ENCODE measurements at regions not wholly inside any gene's neighbourhood (a gene's known extent, or its start where the extent isn't known, plus 50 kb on each side); places are given as distances from the start of the nearest gene placed in this dataset.

DNA sequence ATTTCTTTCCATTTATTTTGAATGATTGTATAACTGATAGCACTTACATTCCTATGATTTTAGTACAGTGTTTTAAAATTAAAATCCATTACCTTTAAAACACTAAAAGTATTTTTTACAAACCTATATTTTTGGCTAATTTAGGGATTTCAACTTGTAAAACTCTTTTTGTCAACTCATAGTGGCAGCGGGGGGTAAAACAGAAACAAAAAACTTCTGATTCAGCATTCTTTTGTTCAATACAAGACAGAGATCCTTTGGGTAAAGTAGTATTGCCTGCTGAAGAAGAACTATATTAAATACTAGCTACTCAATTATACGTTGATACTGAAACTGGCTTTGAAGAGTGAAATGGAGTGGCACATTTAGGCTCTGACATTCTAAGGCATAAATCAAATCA is 437.4 kb upstream of the CDH19 start:
- DNase-seq (ENCODE audit: low read depth in 2 of 2, low spot score in 1 of 2): no peak

DNA sequence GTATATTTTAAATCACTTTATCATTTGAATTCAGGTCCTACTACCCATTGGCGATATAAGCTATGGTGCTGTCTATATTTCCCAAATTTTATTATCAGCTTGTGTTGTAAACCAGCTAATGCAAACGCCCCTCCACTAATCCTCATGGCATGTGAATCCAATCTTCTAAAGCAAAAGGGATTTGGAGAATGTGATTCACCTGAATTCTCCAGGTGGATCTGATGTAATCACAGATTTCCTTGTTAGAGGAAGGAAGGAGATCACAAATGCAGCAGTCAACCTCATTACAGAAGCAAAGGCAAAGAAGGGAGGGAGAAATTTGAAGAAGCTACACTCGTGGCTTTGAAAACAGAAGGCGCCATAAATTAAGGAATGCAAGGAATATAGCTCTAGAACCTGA is 431.1 kb upstream of the CDH19 start:
- DNase-seq (ENCODE audit: low read depth in 2 of 2, low spot score in 1 of 2): no peak

GRCh38 chr18:67023059-67023458 is 419.2 kb upstream of the CDH19 start:
- no peak for DNase-seq (ENCODE audit: low read depth in 2 of 2, low spot score in 1 of 2)

GRCh38 chr18:67010919-67011318 is 407.0 kb upstream of the CDH19 start:
- DNase-seq (ENCODE audit: low read depth in 2 of 2, low spot score in 1 of 2): no peak

DNA sequence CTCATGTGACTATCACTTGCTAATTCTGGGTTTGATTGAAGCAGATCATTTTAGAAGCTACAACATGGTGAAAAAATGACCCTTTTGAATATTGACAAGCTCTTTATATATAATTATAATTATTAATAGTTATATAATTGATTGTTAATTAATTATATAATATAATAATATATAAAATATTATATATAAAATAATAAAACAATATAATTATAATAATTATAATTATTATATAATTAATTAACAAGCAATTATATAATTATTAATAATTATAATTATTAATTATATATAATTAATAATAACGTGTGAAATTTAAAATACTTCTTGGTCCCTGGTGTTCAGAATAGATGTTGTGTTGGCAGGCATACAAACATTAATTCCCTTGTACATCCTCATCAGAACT is 404.1 kb upstream of the CDH19 start:
- no peak for DNase-seq (ENCODE audit: low read depth in 2 of 2, low spot score in 1 of 2)

DNA sequence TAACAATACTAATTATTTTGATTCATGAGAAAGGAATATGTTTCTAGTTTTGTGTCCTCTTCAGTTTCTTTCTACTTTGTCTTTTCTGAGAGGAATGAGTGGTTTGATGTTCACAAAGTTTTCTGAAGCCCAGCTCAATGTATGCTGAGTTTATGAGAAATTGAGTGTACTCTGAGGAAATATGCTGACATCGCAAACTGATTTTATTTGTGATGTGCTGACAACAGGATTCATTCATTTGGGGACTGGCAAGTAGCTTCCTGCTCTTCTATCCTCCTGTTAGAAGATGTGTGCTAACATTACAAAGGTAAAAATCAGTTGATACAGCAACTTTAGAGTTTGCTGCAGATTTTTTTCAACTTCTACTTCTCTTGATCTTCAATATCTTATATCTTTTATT is 403.2 kb upstream of the CDH19 start:
- DNase-seq (ENCODE audit: low read depth in 2 of 2, low spot score in 1 of 2): no peak

DNA sequence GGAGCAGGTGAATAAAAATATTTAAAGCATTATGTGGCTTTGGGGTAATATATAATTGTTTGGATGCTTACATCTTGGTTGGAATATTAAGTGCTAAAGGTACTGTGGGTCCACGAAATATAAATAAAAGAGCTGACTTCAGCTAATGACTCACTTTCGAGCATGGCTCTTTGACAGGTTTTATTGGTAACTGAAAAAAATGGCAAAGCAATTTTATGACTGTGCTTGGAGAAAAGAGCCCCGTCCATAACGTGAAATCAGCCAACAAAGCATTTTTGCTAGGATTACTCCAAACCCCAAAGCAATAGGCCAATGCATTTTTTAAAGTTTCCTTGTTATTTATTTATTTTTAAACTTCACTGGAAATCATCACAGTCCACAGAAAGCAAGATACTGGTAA is 397.2 kb upstream of the CDH19 start:
- DNase-seq (ENCODE audit: low read depth in 2 of 2, low spot score in 1 of 2): no peak

DNA sequence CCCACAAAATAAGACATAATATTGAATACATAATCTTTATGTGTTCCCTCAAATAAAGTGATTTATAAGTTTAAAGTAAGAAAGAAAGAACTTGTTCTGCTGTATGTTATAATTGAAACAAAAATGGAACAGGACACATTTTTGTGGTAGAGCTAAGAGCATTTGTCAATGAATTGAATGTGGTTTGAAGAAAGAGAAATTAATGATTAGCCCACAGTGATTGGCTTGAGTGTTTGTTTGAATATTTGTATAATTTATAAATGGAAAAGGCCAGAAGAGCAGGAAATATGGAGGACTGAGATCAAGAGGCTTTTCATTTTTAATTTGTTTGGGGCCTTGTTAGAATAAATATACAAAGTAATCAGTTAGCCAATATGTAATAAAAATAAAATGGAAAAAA is 395.1 kb upstream of the CDH19 start:
- DNase-seq (ENCODE audit: low read depth in 2 of 2, low spot score in 1 of 2): no peak

DNA sequence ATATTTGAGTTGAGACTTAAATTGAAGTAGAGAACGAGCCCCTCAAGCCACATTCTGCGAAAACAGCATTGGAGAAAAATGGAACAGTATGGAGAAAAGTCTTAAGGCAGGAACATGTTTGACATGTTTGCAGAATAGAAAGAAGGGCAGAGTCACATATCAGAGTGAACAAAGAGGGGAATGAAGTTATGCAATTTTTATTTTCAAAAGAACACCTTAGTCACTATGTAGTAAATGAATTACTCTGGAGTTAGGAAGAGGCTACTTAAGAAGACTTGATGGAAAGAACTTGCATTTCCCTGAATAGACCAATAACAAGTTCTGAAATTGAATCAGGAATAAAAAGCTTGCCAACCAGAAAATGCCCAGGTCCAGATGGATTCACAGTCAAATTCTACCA is 391.4 kb upstream of the CDH19 start:
- DNase-seq (ENCODE audit: low read depth in 2 of 2, low spot score in 1 of 2): no peak

DNA sequence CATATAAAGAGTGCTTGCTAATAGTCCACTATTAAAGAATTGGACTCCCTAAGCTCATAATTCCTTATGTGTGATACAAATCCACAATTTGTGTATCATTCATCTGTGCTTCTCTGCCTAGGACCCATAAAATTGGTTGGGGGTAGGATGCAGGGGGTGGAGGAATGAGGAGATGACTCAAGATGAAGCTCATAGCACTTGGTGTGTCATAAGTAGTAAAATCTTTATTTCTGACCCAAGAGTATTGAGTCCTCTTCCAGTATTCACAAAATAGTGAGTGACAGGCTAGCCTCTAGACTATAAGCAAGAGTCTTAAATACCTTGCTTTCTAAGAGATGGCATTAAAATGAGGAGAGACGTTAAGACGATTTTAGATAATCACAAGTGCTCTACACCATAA is 390.9 kb upstream of the CDH19 start:
- DNase-seq (ENCODE audit: low read depth in 2 of 2, low spot score in 1 of 2): no peak

DNA sequence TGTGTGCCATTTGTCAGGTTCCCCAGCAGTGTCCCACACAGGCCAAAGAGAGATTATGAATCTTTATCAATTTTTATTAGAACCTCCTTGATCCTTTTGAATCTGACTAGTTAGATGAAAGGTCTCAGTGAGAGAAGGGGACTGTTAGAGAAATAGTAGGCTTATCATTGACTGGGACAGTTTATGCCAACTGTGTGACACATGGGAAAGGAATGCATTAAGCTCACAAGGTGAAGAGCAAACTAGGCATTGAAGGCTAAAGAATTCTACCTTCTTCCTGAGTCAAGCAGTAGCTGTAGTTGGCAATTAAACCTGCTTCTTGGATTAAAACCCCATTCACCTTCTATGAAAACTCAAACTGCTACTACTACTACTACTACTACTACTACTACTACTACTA is 389.6 kb upstream of the CDH19 start:
- DNase-seq (ENCODE audit: low read depth in 2 of 2, low spot score in 1 of 2): no peak

- no peak for DNase-seq (ENCODE audit: low read depth in 2 of 2, low spot score in 1 of 2)
Measured at GRCh38 chr18:66990909-66991308, 387.0 kb upstream of the CDH19 start.

DNA sequence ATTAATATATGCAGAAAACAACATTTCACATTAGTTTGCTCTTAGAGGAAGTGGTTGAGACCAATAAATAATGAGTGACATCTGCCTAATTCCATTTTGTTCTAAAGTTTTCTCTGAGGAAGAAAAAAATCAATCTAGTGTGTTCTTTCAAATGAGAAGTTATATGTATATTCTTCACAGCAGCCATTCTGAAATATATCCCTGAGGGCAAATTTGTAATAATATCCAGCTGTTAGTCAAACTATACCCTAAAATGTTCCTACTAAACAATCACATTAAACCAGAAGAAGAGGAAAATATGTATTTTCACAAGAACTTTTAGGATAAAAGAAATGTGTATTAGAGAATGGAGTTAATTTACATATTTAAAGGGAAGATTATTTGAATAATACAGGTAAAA is 375.1 kb upstream of the CDH19 start:
- no peak for DNase-seq (ENCODE audit: low read depth in 2 of 2, low spot score in 1 of 2)

GRCh38 chr18:66972681-66973080 is 368.8 kb upstream of the CDH19 start:
- no peak for DNase-seq (ENCODE audit: low read depth in 2 of 2, low spot score in 1 of 2)

- DNase-seq (ENCODE audit: low read depth in 2 of 2, low spot score in 1 of 2): no peak
Measured at GRCh38 chr18:66971960-66972359, 368.1 kb upstream of the CDH19 start.

- no peak for DNase-seq (ENCODE audit: low read depth in 2 of 2, low spot score in 1 of 2)
Measured at GRCh38 chr18:66966171-66966570, 362.3 kb upstream of the CDH19 start.

DNA sequence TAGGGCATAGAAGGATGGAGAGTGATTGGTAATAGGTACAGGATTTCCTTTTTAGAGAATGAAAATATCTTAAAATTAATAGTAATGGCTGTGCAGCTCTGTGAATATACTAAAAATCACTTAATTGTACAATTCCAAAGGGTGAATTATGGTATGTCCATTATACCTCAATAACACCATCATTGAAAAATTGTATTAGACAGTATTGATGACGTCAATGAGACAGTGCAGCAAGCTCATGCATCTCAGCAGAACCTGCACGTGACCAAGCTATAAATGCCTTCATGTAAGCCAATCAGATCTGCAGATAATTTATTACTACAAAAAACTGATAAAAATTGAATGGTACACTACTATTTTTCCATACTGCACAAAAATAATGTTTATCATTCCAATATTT is 354.4 kb upstream of the CDH19 start:
- no peak for DNase-seq (ENCODE audit: low read depth in 2 of 2, low spot score in 1 of 2)

DNA sequence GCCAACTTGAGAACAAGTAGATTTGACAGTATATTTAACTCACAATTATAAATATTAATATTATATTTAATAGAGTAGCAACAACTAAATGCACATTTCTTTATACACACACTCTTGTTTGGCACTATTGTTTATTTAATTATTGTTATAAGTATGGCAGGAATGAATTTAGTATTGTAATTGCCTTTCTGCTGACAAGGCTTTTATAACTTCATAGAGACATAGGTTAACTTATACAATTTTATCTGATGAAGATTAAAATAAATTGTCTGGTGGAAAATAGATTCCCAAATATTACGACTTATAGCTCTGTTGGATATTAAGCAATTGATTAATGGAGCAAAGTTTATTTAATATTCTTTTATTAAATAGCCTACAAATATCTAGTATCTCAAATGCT is 347.9 kb upstream of the CDH19 start:
- DNase-seq (ENCODE audit: low read depth in 2 of 2, low spot score in 1 of 2): no peak

GRCh38 chr18:66949419-66949818 is 345.5 kb upstream of the CDH19 start:
- DNase-seq (ENCODE audit: low read depth in 2 of 2, low spot score in 1 of 2): no peak

- no peak for DNase-seq (ENCODE audit: low read depth in 2 of 2, low spot score in 1 of 2)
Measured at GRCh38 chr18:66937546-66937945, 333.7 kb upstream of the CDH19 start.

DNA sequence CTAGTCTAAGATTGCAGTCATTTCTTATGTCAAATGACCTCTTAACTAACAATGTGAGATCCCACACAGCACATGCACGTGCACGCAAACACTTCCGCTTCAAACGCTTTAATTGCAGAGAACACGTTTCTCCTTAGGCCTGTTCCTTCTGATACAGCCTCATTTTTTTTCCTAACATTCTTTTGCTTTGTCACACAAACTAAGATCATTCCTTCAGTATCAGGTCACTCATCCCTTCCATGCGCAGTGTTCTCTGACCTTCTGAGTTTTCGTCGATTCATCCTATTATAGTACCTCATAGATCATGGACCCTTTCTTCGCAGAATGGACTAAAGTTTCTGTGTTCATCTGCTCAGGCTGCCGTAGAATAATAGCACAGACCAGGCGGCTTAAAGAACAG is 327.1 kb upstream of the CDH19 start:
- no peak for DNase-seq (ENCODE audit: low read depth in 2 of 2, low spot score in 1 of 2)

- DNase-seq (ENCODE audit: low read depth in 2 of 2, low spot score in 1 of 2): no peak
Measured at GRCh38 chr18:66916834-66917233, 312.9 kb upstream of the CDH19 start.

GRCh38 chr18:66900837-66901236 is 296.9 kb upstream of the CDH19 start:
- no peak for DNase-seq (ENCODE audit: low read depth in 2 of 2, low spot score in 1 of 2)

- DNase-seq (ENCODE audit: low read depth in 2 of 2, low spot score in 1 of 2): no peak
Measured at GRCh38 chr18:66895631-66896030, 291.7 kb upstream of the CDH19 start.

Data from stimulated activated CD8-positive, alpha-beta memory T cell treated with anti-CD3 and anti-CD28 coated beads, Interleukin-4, amount 100 ng/mL, for 1 hour (primary cell).